ENCODE measurements at regions not wholly inside any gene's neighbourhood (a gene's known extent, or its start where the extent isn't known, plus 50 kb on each side); places are given as distances from the start of the nearest gene placed in this dataset.

GRCh38 chr17:79476074-79476652, 134.7 kb downstream of the RBFOX3 start:
- TF ChIP-seq CTCF (IDR thresholded peaks at IDR 0.05) (no peak), POLR2A (IDR thresholded peaks at IDR 0.05) (no peak), POLR2AphosphoS5 (IDR thresholded peaks at IDR 0.05) (no peak)

Measured in prostate gland (tissue), 2 donors.